ENCODE measurements at regions not wholly inside any gene's neighbourhood (a gene's known extent, or its start where the extent isn't known, plus 50 kb on each side); places are given as distances from the start of the nearest gene placed in this dataset.

DNA sequence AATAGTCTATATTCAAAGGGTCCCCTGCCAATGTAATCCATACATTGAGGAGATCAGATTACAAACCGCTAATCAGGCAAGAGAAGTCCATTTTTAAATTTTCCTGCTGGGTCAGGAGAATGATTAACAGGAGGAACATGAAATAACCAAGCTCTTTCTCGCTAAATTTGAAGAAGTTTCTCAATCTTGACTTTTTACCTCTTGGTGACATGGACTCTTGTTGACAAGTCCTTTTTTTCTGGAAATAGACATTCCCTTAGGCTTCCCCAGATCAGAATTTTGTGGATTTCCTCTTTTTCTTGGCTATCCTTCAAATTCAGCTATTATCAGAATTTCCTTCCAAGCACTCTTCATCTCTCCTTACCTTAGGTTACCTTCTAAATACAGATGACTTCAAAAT, 153.0 kb upstream of the LRATD1 start:
- no TSS peak for BruUV-seq (replicated peaks)
- no peak overlapping the region for H2AFZ ChIP-seq (ENCODE audit: low read depth, low read length)
- ChIA-PET POLR2A (no interaction called here), CTCF (no interaction called here)
- H3K36me3 ChIP-seq (ENCODE audit: control insufficient read depth in 2 of 2, extremely low read depth in 1 of 2, insufficient read depth in 2 of 2, low read length in 2 of 2): no peaks in the 10 kb centered on the region
- TF ChIP-seq POLR2AphosphoS5 (IDR thresholded peaks at IDR 0.05; ENCODE audit: insufficient read depth, low read depth, low read length): no peak
- no peak for TF ChIP-seq MYC (IDR thresholded peaks at IDR 0.05; ENCODE audit: low read depth, low read length)
- TF ChIP-seq, protein P1, sequence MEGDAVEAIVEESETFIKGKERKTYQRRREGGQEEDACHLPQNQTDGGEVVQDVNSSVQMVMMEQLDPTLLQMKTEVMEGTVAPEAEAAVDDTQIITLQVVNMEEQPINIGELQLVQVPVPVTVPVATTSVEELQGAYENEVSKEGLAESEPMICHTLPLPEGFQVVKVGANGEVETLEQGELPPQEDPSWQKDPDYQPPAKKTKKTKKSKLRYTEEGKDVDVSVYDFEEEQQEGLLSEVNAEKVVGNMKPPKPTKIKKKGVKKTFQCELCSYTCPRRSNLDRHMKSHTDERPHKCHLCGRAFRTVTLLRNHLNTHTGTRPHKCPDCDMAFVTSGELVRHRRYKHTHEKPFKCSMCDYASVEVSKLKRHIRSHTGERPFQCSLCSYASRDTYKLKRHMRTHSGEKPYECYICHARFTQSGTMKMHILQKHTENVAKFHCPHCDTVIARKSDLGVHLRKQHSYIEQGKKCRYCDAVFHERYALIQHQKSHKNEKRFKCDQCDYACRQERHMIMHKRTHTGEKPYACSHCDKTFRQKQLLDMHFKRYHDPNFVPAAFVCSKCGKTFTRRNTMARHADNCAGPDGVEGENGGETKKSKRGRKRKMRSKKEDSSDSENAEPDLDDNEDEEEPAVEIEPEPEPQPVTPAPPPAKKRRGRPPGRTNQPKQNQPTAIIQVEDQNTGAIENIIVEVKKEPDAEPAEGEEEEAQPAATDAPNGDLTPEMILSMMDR (IDR thresholded peaks at IDR 0.05; ENCODE audit: extremely low read depth in 1 of 2, insufficient read depth in 1 of 2, low read depth in 1 of 2, low read length in 2 of 2): no peak
- no peak for TF ChIP-seq GATA2 (IDR thresholded peaks at IDR 0.05; ENCODE audit: insufficient read depth, insufficient read length, low read depth, low read length)
- TF ChIP-seq EZH2 (IDR thresholded peaks at IDR 0.05; ENCODE audit: borderline replicate concordance, low read depth, low read length, severe bottlenecking): no peak
- no peak overlapping the region for H3K4me3 ChIP-seq (replicated peaks in 1 of 3; ENCODE audit: insufficient read depth in 1 of 3, low read depth in 1 of 3, low read length in 3 of 3)
- dilution Hi-C loops (cut with MboI; ENCODE audit: extremely low pct_ligation_motif_present, low sequenced_read_pairs) (no loop called here), intact Hi-C loops (cut with micrococcal nuclease) (no loop called here)
- H3K9me1 ChIP-seq (replicated peaks; ENCODE audit: control insufficient read depth, extremely low read depth, insufficient read depth, low read length): no peaks in the 10 kb centered on the region
- peaks cover 4% of the 10 kb centered on the region for H3K9me3 ChIP-seq (replicated peaks; ENCODE audit: control insufficient read depth, insufficient read depth, low read length)
- no peak overlapping the region for H3K9ac ChIP-seq (replicated peaks; ENCODE audit: extremely low read depth, insufficient read depth, low read length)
- H4K20me1 ChIP-seq (replicated peaks; ENCODE audit: control insufficient read depth, extremely low read depth, insufficient read depth, low read length): no peaks in the 10 kb centered on the region
- H3K27ac ChIP-seq (ENCODE audit: insufficient read depth, low read depth, low read length): no peak overlapping the region
- H3K79me2 ChIP-seq (ENCODE audit: control insufficient read depth, insufficient read depth, low read length): no peaks in the 10 kb centered on the region
- FAIRE-seq: no peak
- no peak for DNase-seq (ENCODE audit: low read depth, low spot score)
- no peak overlapping the region for H3K4me2 ChIP-seq (ENCODE audit: insufficient read depth, low read length)
- H3K27me3 ChIP-seq (ENCODE audit: control insufficient read depth in 2 of 2, insufficient read depth in 2 of 2, low read length in 2 of 2): no peaks in the 10 kb centered on the region
- H3K4me1 ChIP-seq (ENCODE audit: control insufficient read depth, extremely low read depth, insufficient read depth, low read length): no peaks in the 10 kb centered on the region

DNA sequence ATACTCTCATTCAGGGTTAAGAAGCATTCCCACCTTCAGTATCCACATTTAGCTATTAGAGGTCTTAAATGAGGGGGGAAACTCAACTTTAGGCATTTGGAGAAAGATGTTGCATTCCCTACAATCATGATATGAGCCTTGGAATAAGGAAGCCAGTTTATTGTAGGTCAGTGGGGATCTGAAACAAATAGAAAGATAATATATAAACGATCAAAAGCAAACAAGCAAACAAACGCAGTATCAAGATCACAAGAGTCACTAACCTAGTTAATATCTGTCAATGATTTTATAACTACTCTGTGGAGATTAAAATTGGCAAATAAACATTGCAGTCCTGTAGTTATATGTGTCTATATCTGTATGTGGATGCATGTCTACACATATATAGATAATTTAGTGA, 152.4 kb upstream of the LRATD1 start:
- Histone ChIP-seq H3K9ac (replicated peaks; ENCODE audit: extremely low read depth, insufficient read depth, low read length) (no peak overlapping the region), H3K9me3 (replicated peaks; ENCODE audit: control insufficient read depth, insufficient read depth, low read length) (peaks cover 4% of the 10 kb centered on the region), H3K36me3 (ENCODE audit: control insufficient read depth in 2 of 2, extremely low read depth in 1 of 2, insufficient read depth in 2 of 2, low read length in 2 of 2) (no peaks in the 10 kb centered on the region), H4K20me1 (replicated peaks; ENCODE audit: control insufficient read depth, extremely low read depth, insufficient read depth, low read length) (no peaks in the 10 kb centered on the region), H3K4me1 (ENCODE audit: control insufficient read depth, extremely low read depth, insufficient read depth, low read length) (no peaks in the 10 kb centered on the region), H2AFZ (ENCODE audit: low read depth, low read length) (no peak overlapping the region), H3K4me2 (ENCODE audit: insufficient read depth, low read length) (no peak overlapping the region), H3K79me2 (ENCODE audit: control insufficient read depth, insufficient read depth, low read length) (no peaks in the 10 kb centered on the region), H3K4me3 (replicated peaks in 1 of 3; ENCODE audit: insufficient read depth in 1 of 3, low read depth in 1 of 3, low read length in 3 of 3) (no peak overlapping the region), H3K9me1 (replicated peaks; ENCODE audit: control insufficient read depth, extremely low read depth, insufficient read depth, low read length) (no peaks in the 10 kb centered on the region), H3K27ac (ENCODE audit: insufficient read depth, low read depth, low read length) (no peak overlapping the region), H3K27me3 (ENCODE audit: control insufficient read depth in 2 of 2, insufficient read depth in 2 of 2, low read length in 2 of 2) (no peaks in the 10 kb centered on the region)
- ChIA-PET CTCF (no interaction called here), POLR2A (no interaction called here)
- DNase-seq (ENCODE audit: low read depth, low spot score): no peak
- no peak for TF ChIP-seq JUN (IDR thresholded peaks at IDR 0.05; ENCODE audit: borderline replicate concordance, insufficient read depth, insufficient read length, low read depth)
- no peak for TF ChIP-seq FOS (IDR thresholded peaks at IDR 0.05; ENCODE audit: borderline replicate concordance, insufficient read depth, low read length)
- TF ChIP-seq, protein P1 (IDR thresholded peaks at IDR 0.05; ENCODE audit: extremely low read depth in 1 of 2, insufficient read depth in 1 of 2, low read depth in 1 of 2, low read length in 2 of 2): no peak
- TF ChIP-seq, protein P2, sequence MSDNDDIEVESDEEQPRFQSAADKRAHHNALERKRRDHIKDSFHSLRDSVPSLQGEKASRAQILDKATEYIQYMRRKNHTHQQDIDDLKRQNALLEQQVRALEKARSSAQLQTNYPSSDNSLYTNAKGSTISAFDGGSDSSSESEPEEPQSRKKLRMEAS (IDR thresholded peaks at IDR 0.05; ENCODE audit: insufficient read depth, insufficient read length): no peak
- no peak for TF ChIP-seq MYC (IDR thresholded peaks at IDR 0.05; ENCODE audit: low read depth, low read length)
- TF ChIP-seq EZH2 (IDR thresholded peaks at IDR 0.05; ENCODE audit: borderline replicate concordance, low read depth, low read length, severe bottlenecking): no peak
- no peak for TF ChIP-seq POLR2AphosphoS5 (IDR thresholded peaks at IDR 0.05; ENCODE audit: insufficient read depth, low read depth, low read length)
- TF ChIP-seq POLR2A (IDR thresholded peaks at IDR 0.05; ENCODE audit: low read depth, low read length): no peak
- no peak for TF ChIP-seq GATA2 (IDR thresholded peaks at IDR 0.05; ENCODE audit: insufficient read depth, insufficient read length, low read depth, low read length)
- dilution Hi-C loops (cut with MboI; ENCODE audit: extremely low pct_ligation_motif_present, low sequenced_read_pairs) (no loop called here), intact Hi-C loops (cut with micrococcal nuclease) (no loop called here)
- FAIRE-seq: no peak
- no TSS peak for BruUV-seq (replicated peaks)

Data from endothelial cell of umbilical vein (primary cell).